ENCODE measurements at regions not wholly inside any gene's neighbourhood (a gene's known extent, or its start where the extent isn't known, plus 50 kb on each side); places are given as distances from the start of the nearest gene placed in this dataset.
"Not testable (repeated sequence)": the region's sequence is repeated elsewhere in the genome, so short reads cannot be mapped to it uniquely, and the experiment has no call there.

- H3K23me2 ChIP-seq (ENCODE audit: low read depth, low read length); FAIRE-seq: not testable (repeated sequence)
- TF ChIP-seq USF2 (IDR thresholded peaks at IDR 0.05; ENCODE audit: low read length) (peak; percentile 40; the same call in 1 of the 2 replicates), TEAD4 (IDR thresholded peaks at IDR 0.05; ENCODE audit: low read depth, low read length) (0 out of 2 replicates have a peak, but pooled peaks have one; percentile 1), CHD2 (IDR thresholded peaks at IDR 0.05; ENCODE audit: low read length) (peak; percentile 56; the same call in 1 of the 2 replicates), JUND (IDR thresholded peaks at IDR 0.05; ENCODE audit: low read length) (peak; percentile 65; the same call in 1 of the 2 replicates), CREB1 (IDR thresholded peaks at IDR 0.05) (peak; percentile 98), SRF (IDR thresholded peaks at IDR 0.05; ENCODE audit: low read depth, low read length) (peak; percentile 83), PHF8 (conservative IDR thresholded peaks at IDR 0.05; ENCODE audit: low read depth, low read length) (peak; percentile 68; the same call in 1 of the 2 replicates), GTF2F1 (IDR thresholded peaks at IDR 0.05; ENCODE audit: borderline replicate concordance, low read depth, low read length) (0 out of 2 replicates have a peak, but pooled peaks have one; percentile 19), JUN (IDR thresholded peaks at IDR 0.05; ENCODE audit: low read depth, low read length) (0 out of 2 replicates have a peak, but pooled peaks have one; percentile 17), TBP (IDR thresholded peaks at IDR 0.05; ENCODE audit: low read depth, low read length) (peak; percentile 85), SIN3A (conservative IDR thresholded peaks at IDR 0.05 in 1 of 2, IDR thresholded peaks at IDR 0.05 in 1 of 2; ENCODE audit: low read depth in 1 of 2, low read length in 2 of 2) (0 out of 4 replicates have a peak, but pooled peaks of 1 of the 2 experiments have one; percentile 38)
Measured at GRCh38 chr1:778451-779278, 92.2 kb upstream of the OR4F16 start.

More at GRCh38 chr1:778451-779278, 92.2 kb upstream of the OR4F16 start:
- H3K14ac ChIP-seq (ENCODE audit: insufficient read length); H3K4me1 ChIP-seq (replicated peaks in 1 of 4; ENCODE audit: control insufficient read depth in 3 of 4, insufficient read depth in 4 of 4, low read length in 3 of 4); H4K91ac ChIP-seq (replicated peaks; ENCODE audit: insufficient read length, low read length); H3K27me3 ChIP-seq (replicated peaks in 1 of 4; ENCODE audit: control insufficient read depth in 3 of 4, extremely low read depth in 1 of 4, insufficient read depth in 3 of 4, low read length in 3 of 4); H4K20me1 ChIP-seq (replicated peaks in 1 of 2; ENCODE audit: control insufficient read depth in 1 of 2, insufficient read depth in 2 of 2, low read length in 2 of 2); H2AFZ ChIP-seq (ENCODE audit: low read length); H3K23ac ChIP-seq (ENCODE audit: insufficient read length); H2BK12ac ChIP-seq (ENCODE audit: low read depth, low read length); H3K36me3 ChIP-seq (ENCODE audit: control insufficient read depth in 2 of 4, insufficient read depth in 4 of 4, low read length in 3 of 4); H4K5ac ChIP-seq (ENCODE audit: insufficient read length, low read depth, low read length); H3K9me3 ChIP-seq (ENCODE audit: insufficient read depth in 2 of 2, low read depth in 1 of 2, low read length in 1 of 2); H2BK120ac ChIP-seq (replicated peaks; ENCODE audit: low read depth, low read length); H3K56ac ChIP-seq (replicated peaks; ENCODE audit: insufficient read length, low read depth, low read length); H3K79me2 ChIP-seq (ENCODE audit: control insufficient read depth in 1 of 2, insufficient read depth in 2 of 2, low read length in 2 of 2); H2BK20ac ChIP-seq (ENCODE audit: low read length); H3K4ac ChIP-seq (replicated peaks; ENCODE audit: insufficient read length, low read depth, low read length); H2BK15ac ChIP-seq (ENCODE audit: low read length); H2AK5ac ChIP-seq (ENCODE audit: low read depth, low read length); H3K79me1 ChIP-seq (ENCODE audit: low read depth, low read length): not testable (repeated sequence)
- CTCF ChIA-PET (ENCODE audit: partially characterized antibody), result interaction anchor here (0.7 to 1.3 kb wide), 3 partner anchors 76 to 162 kb away, joined by 3 to 4 read pairs (median 3); no protein-coding TSS in a partner anchor
- POLR2A ChIA-PET (ENCODE audit: partially characterized antibody), result interaction anchor here (0.7 to 1.3 kb wide), 2 partner anchors 91 to 128 kb away, joined by 3 to 5 read pairs; no protein-coding TSS in a partner anchor
- H2BK5ac ChIP-seq (ENCODE audit: low read depth, low read length), result peak overlapping the region; percentile 63; the same call in 1 of the 2 replicates
- peak overlapping the region; percentile 98 for H4K8ac ChIP-seq (ENCODE audit: extremely low read depth, insufficient read depth, low read length)
- 1% methylated on average over 42 of the region's 65 CpGs; no CpG with 5 or more reads in 1 of the 2 experiments for WGBS, 2 experiments (ENCODE audit: extremely low coverage in 1 of 2, insufficient coverage in 1 of 2, insufficient read length in 1 of 2, insufficient replicate concordance in 2 of 2, low coverage in 1 of 2, low lambda C conversion rate in 2 of 2, missing lambda C conversion rate in 1 of 2)
- DNase-seq (ENCODE audit: low read depth in 1 of 2, low spot score in 2 of 2), result peak; percentile 96 to 97
- H3K27ac ChIP-seq (ENCODE audit: low read depth, low read length), result peak overlapping the region; percentile 92
- peak overlapping the region; percentile 50 to 65; a peak in 3 of 4 replicates for H3K4me2 ChIP-seq (ENCODE audit: insufficient read depth in 1 of 2, low read depth in 2 of 2, low read length in 2 of 2)
- H3K18ac ChIP-seq (ENCODE audit: extremely low read depth, low read length), result peak overlapping the region; percentile 19; the same call in 1 of the 2 replicates
- peak overlapping the region; percentile 63 to 74 (median 66) for H3K4me3 ChIP-seq (ENCODE audit: extremely low read depth in 1 of 4, insufficient read depth in 2 of 4, low read depth in 3 of 4, low read length in 4 of 4)
- peak overlapping the region; percentile 75 to 95 (median 84) for H3K9ac ChIP-seq (replicated peaks in 1 of 4; ENCODE audit: extremely low read depth in 1 of 4, low read depth in 3 of 4, low read length in 3 of 4)

Data from H1 (cell line).